Choroid plexus epithelial cell (primary cell): ENCODE measurements at regions not wholly inside any gene's neighbourhood (a gene's known extent, or its start where the extent isn't known, plus 50 kb on each side); places are given as distances from the start of the nearest gene placed in this dataset.

Source experiments
- DNase-seq: peaks from one replicate; pipeline ENCODE4 v3.0.0-alpha.2; 2010; ENCODE audit warnings: low read depth
- H3K4me3 ChIP-seq: 2 replicates; pipeline ENCODE4 v1.5.1; 2011; ENCODE audit warnings: low read depth, mild to moderate bottlenecking, control low read depth, low read length, moderate library complexity
- CTCF ChIP-seq: conservative IDR thresholded peaks from 2 replicates; pipeline ENCODE4 v1.5.1; 2011; ENCODE audit warnings: low read depth, mild to moderate bottlenecking, control low read depth, inconsistent platforms, low read length, moderate library complexity

GRCh38 chr7:85469446-85470010 lies 282.7 kb upstream of the SEMA3D start:
- TF ChIP-seq CTCF, result no peak
- peak; percentile 51 for DNase-seq
- no peak overlapping the region for H3K4me3 ChIP-seq

DNA sequence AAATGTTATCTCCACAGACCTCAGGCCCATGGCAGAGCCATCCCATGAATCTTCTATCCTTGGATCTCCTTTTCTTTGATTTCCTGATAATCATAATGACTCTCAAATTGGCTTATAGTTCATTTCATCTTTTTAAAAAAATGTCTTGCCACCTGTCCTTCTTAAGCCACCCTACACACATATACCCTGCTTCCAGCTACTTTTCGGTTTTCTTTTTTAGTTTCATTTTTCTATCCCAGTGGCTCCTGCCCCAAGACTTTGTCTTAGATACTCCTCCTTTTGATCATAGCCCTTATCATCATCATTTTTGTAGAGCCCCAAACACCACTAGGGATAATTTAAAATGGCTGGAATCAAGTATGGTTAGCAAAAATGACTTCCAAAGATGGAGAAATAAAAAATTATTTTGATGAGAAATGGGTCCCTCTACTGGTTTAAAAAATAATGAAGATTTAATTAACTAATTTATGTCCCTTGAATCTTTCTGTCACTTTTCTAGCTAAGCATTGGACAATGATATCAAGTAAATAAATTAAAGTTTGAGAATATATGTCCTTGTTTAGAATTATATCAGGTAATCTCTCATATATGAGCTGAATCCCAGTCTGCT lies 277.3 kb upstream of the SEMA3D start:
- TF ChIP-seq CTCF, result peak; percentile 33
- peak; percentile 19 for DNase-seq
- no peak overlapping the region for H3K4me3 ChIP-seq

- no peak overlapping the region for H3K4me3 ChIP-seq
- DNase-seq, result no peak
- TF ChIP-seq CTCF, result no peak
Measured at GRCh38 chr7:85462671-85463070, 275.8 kb upstream of the SEMA3D start.

- TF ChIP-seq CTCF, result no peak
- no peak for DNase-seq
Measured at GRCh38 chr7:85457911-85458310, 271.1 kb upstream of the SEMA3D start.

GRCh38 chr7:85456254-85456653 lies 269.4 kb upstream of the SEMA3D start:
- H3K4me3 ChIP-seq, result no peak overlapping the region
- DNase-seq, result no peak
- TF ChIP-seq CTCF, result no peak

More at GRCh38 chr7:85457911-85458310, 271.1 kb upstream of the SEMA3D start:
- H3K4me3 ChIP-seq, result no peak overlapping the region

GRCh38 chr7:85454904-85455303 lies 268.0 kb upstream of the SEMA3D start:
- DNase-seq, result peak; percentile 68
- H3K4me3 ChIP-seq, result no peak overlapping the region
- TF ChIP-seq CTCF, result no peak

DNA sequence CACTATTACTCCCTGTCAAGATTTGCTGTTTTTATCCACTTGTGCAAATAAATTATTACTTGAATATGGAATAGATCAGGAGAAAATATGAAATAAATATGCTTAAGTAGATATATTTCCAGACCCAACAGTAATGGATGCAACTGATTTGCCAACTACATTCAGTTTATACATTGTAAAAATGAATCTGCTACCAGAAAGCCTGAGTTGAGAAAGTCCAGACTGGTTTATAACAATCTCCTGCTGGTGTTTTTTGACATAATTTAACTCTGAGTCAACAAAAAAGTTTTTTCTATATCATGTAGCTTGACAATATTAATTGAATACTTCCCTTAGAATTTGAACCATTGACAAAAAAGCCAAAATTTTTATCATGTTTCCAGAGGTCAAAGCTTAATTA lies 265.8 kb upstream of the SEMA3D start:
- no peak for DNase-seq
- H3K4me3 ChIP-seq, result no peak overlapping the region
- no peak for TF ChIP-seq CTCF
